A673 (cell line): ENCODE measurements at regions not wholly inside any gene's neighbourhood (a gene's known extent, or its start where the extent isn't known, plus 50 kb on each side); places are given as distances from the start of the nearest gene placed in this dataset.

Experiments
- EZH2 ChIP-seq: fragments of 200-600 bp; sonication (generic); IDR thresholded peaks from 2 replicates; pipeline ENCODE4 v1.6.1; 2017; ENCODE audit warnings: borderline replicate concordance, low read depth, mild to moderate bottlenecking, mixed read lengths, antibody characterized with exemption, low read length; ENCODE audit not compliant: poor library complexity, severe bottlenecking
- TF ChIP-seq, protein P1 (sequence below): fragments of 300-800, 200-600 bp; sonication (generic); conservative IDR thresholded peaks from 2 replicates; pipeline ENCODE4 v1.5.1; 2017; ENCODE audit warnings: low read depth, mild to moderate bottlenecking, antibody characterized with exemption, low read length, moderate library complexity, mixed read lengths

DNA sequence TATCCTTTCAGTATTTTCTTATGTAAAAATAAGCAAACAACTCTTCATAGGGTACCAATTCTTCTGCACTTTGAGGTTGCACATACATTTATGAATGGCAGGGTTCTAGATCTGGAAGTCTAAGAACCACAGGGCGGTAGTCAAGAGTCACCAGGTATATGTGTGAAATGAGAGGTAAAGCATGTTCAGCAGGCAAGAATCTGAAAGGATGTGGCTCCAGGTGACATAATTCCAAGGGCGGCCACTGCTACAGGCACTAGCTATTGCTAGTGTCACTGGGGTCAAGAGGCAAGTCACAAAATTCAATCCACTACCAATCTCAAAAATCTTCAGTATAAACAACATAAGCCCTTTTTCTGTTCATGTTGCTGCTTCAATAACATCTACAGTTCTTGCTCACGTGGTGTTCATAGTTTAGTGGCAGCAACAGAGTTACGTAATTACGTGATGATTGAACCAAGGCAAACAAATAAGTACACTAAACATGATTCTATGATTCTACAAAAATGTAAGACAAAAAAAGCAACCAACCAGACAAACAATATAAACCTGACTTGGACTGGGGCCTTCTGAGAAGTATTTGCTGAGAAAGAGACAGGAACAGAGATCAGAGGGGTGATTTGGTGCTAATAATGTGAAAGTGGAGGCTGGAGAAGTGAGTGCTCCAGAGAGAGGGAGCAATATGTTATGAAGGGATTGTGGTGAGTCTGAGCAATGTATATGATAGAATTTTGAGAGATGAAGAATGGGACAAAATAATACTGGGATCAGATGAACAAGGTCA is 101.7 kb downstream of the NAA11 start:
- TF ChIP-seq, protein P1, sequence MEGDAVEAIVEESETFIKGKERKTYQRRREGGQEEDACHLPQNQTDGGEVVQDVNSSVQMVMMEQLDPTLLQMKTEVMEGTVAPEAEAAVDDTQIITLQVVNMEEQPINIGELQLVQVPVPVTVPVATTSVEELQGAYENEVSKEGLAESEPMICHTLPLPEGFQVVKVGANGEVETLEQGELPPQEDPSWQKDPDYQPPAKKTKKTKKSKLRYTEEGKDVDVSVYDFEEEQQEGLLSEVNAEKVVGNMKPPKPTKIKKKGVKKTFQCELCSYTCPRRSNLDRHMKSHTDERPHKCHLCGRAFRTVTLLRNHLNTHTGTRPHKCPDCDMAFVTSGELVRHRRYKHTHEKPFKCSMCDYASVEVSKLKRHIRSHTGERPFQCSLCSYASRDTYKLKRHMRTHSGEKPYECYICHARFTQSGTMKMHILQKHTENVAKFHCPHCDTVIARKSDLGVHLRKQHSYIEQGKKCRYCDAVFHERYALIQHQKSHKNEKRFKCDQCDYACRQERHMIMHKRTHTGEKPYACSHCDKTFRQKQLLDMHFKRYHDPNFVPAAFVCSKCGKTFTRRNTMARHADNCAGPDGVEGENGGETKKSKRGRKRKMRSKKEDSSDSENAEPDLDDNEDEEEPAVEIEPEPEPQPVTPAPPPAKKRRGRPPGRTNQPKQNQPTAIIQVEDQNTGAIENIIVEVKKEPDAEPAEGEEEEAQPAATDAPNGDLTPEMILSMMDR = no peak
- no peak for TF ChIP-seq EZH2
